Ovary (tissue), 7 donors: ENCODE measurements at regions not wholly inside any gene's neighbourhood (a gene's known extent, or its start where the extent isn't known, plus 50 kb on each side); places are given as distances from the start of the nearest gene placed in this dataset.

Source experiments
- DNase-seq, 5 donors: peaks; one replicate each; pipeline ENCODE4 v3.0.0-alpha.2; 2019 to 2020
- H3K27ac ChIP-seq, 2 donors: fragments of 200-600 bp; one replicate each; pipeline versions ENCODE4 v1.5.1 to v1.8.0; 2019 to 2022
- H3K27me3 ChIP-seq: fragments of 200-600 bp; one replicate; pipeline ENCODE4 v1.8.0; 2022
- H3K36me3 ChIP-seq: fragments of 200-600 bp; sonication (generic); one replicate; pipeline ENCODE4 v1.5.1; 2019
- H3K4me1 ChIP-seq: one replicate; pipeline ENCODE4 v1.8.1; 2013; ENCODE audit warnings: mild to moderate bottlenecking, moderate library complexity; ENCODE audit not compliant: insufficient read depth
- H3K4me3 ChIP-seq: fragments of 200-600 bp; sonication (generic); one replicate; pipeline ENCODE4 v1.5.1; 2017
- H3K9me3 ChIP-seq, 2 donors: fragments of 200-600 bp in 1 of 2; sonication (generic) in 1 of 2; one replicate each; pipeline versions ENCODE4 v1.5.1 to v1.8.1; 2013 to 2019; ENCODE audit warnings: mild to moderate bottlenecking in 1 of 2, moderate library complexity in 1 of 2
- CTCF ChIP-seq, 3 donors: fragments of 450-650 bp in 2 of 3; fragments of 200-600 bp in 1 of 3; IDR thresholded peaks; one replicate each; pipeline versions ENCODE4 v1.5.1 to v1.8.0; 2016 to 2022; ENCODE audit warnings: antibody characterized with exemption in 3 of 3, mild to moderate bottlenecking in 1 of 3
- EP300 ChIP-seq: sonication (generic); formaldehyde crosslinking; IDR thresholded peaks from one replicate; pipeline ENCODE4 v1.6.1; 2017; ENCODE audit warnings: antibody characterized with exemption
- POLR2A ChIP-seq: fragments of 450-650 bp; IDR thresholded peaks from one replicate; pipeline ENCODE4 v1.6.1; 2017; ENCODE audit warnings: antibody characterized with exemption, mild to moderate bottlenecking, moderate library complexity
- WGBS, 3 donors: extraction: QIAGEN DNeasy Blood & Tissue Kit in 1 of 3; methylation state at CpG; one replicate each; pipeline versions ENCODE4 v1.1.5 to v1.1.7; 2013 to 2017; 5-methylcytosine and 5-hydroxymethylcytosine counted together
- intact Hi-C, 4 donors: fragments of 100-400 bp; cut with DNase I; formaldehyde crosslinking; loops; one replicate each; pipeline versions ENCODE4 v1.11.0 to v1.15.1; 2022 to 2023
- donor health status: DM: no; HTN: no; CAD: no; lungs with moderate emphysema.
- donor health status: DM: no; HTN: no; CAD: no.
- donor health status: Bipolar disorder and iron deficiency.
- donor health status: DM: no; HTN: no; CAD: no.
- donor health status: DM: yes; HTN: yes; CAD: no.

DNA sequence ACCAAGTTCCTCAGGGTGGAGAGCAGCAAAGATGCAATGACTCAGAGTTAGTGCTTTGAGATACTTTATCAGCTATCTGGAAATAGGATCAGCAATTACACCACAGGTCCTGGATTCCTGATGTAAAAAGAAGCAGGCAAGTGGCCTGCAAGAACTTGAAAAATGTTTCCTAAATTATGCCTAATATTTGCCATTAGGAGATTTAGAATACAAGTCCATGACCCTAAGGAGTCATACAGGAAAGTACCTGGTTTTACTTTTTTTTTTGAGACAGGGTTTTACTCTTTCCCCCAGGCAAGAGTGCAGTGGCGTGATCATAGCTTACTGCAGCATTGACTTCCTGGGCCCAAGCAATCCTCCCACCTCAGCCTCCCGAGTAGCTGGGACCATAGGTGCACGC lies 78.8 kb upstream of the CRBN start:
- no peak overlapping the region for H3K4me3 ChIP-seq
- no peaks in the 10 kb centered on the region for H3K36me3 ChIP-seq
- no peak overlapping the region for H3K27ac ChIP-seq
- H3K9me3 ChIP-seq = no peaks in the 10 kb centered on the region
- 89 to 96% (median 91%) methylated on average over 3 of the region's 3 CpGs for WGBS, 3 donors
- H3K27me3 ChIP-seq = no peaks in the 10 kb centered on the region
- no peaks in the 10 kb centered on the region for H3K4me1 ChIP-seq
- TF ChIP-seq POLR2A (no peak), CTCF (IDR thresholded peaks at IDR 0.05) (no peak), EP300 (no peak)
- no peak for DNase-seq
- intact Hi-C loops = no loop called here

DNA sequence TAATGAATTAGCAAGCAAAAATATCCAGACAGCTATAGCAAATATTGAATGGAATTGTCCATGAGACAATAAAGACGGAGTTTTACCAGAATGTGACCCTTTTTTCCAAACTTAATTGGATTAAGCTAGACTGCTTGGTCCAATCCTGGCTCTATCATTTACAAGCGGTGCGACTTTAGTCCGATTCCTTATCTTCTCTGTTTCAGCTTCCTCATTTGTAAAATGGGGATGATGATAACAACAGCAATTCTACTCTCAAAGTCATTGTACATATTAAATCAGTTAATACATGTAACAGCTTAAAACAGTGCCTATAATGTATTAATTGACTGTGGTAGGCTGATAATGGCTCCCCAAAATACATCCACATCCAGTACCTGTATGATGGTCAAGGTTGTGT lies 62.1 kb upstream of the CRBN start:
- intact Hi-C loops = no loop called here
- no peak for TF ChIP-seq CTCF (IDR thresholded peaks at IDR 0.05)
- TF ChIP-seq POLR2A = no peak
- TF ChIP-seq EP300 = no peak
- Histone ChIP-seq H3K36me3 (no peaks in the 10 kb centered on the region), H3K27me3 (no peaks in the 10 kb centered on the region), H3K9me3 (no peaks in the 10 kb centered on the region), H3K27ac (no peak overlapping the region), H3K4me3 (no peak overlapping the region), H3K4me1 (no peaks in the 10 kb centered on the region)
- 84 to 91% (median 84%) methylated on average over 4 of the region's 4 CpGs for WGBS, 3 donors
- DNase-seq = no peak

GRCh38 chr3:3240986-3241385 lies 61.5 kb upstream of the CRBN start:
- 12 to 33% (median 20%) methylated on average over 3 of the region's 3 CpGs for WGBS, 3 donors
- TF ChIP-seq POLR2A (no peak), EP300 (no peak), CTCF (IDR thresholded peaks at IDR 0.05) (no peak)
- Histone ChIP-seq H3K4me1 (no peaks in the 10 kb centered on the region), H3K9me3 (no peaks in the 10 kb centered on the region), H3K27ac (no peak overlapping the region), H3K27me3 (no peaks in the 10 kb centered on the region), H3K4me3 (no peak overlapping the region), H3K36me3 (no peaks in the 10 kb centered on the region)
- DNase-seq = no peak
- intact Hi-C loops = no loop called here

DNA sequence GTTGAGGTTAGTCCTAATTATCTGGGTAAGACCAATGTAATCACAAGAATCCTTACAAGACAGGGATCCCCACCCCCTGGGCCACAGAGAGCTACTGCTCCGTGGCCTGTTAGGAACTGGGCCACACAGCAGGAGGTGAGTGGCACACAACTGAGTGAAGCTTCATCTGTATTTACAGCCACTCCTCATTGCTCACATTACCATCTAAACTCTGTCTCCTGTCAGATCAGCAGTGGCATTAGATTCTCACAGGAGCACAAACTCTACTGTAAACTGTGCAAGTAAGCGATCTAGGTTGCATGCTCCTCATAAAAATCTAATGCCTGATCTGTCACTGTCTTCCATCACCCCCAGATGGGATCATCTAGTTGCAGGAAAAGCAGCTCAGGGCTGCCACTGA lies 58.5 kb upstream of the CRBN start:
- H3K27ac ChIP-seq = no peak overlapping the region
- 80 to 88% (median 86%) methylated on average over 2 of the region's 2 CpGs for WGBS, 3 donors
- H3K9me3 ChIP-seq = no peaks in the 10 kb centered on the region
- no peaks in the 10 kb centered on the region for H3K4me1 ChIP-seq
- intact Hi-C loops = no loop called here
- no peak for DNase-seq
- H3K4me3 ChIP-seq = no peak overlapping the region
- TF ChIP-seq CTCF (IDR thresholded peaks at IDR 0.05) (no peak), EP300 (no peak), POLR2A (no peak)
- no peaks in the 10 kb centered on the region for H3K36me3 ChIP-seq
- H3K27me3 ChIP-seq = no peaks in the 10 kb centered on the region

GRCh38 chr3:3232251-3232650 lies 52.8 kb upstream of the CRBN start:
- Histone ChIP-seq H3K4me3 (no peak overlapping the region), H3K27me3 (no peaks in the 10 kb centered on the region), H3K36me3 (no peaks in the 10 kb centered on the region), H3K4me1 (no peaks in the 10 kb centered on the region), H3K27ac (no peak overlapping the region), H3K9me3 (no peaks in the 10 kb centered on the region)
- intact Hi-C loops = no loop called here
- no peak for TF ChIP-seq EP300
- no peak for DNase-seq
